Endothelial cell of umbilical vein (primary cell): ENCODE measurements at regions not wholly inside any gene's neighbourhood (a gene's known extent, or its start where the extent isn't known, plus 50 kb on each side); places are given as distances from the start of the nearest gene placed in this dataset.

Experiments
- BruUV-seq: library from RNA; stranded (reverse); fragments of 400-500 nt; replicated peaks from 2 replicates; lab custom pipeline; 2021; lab: Mats Ljungman, UMichigan
- CTCF ChIA-PET: fragments of 300-600, 350-600 bp; sonication (Branson Sonifier 250); formaldehyde crosslinking; loops from one replicate; lab custom pipeline; 2021; ENCODE audit warnings: antibody characterized with exemption, inconsistent platforms; lab: Charles Lee
- POLR2A ChIA-PET: fragments of 300-600, 350-600 bp; sonication (Branson Sonifier 250); formaldehyde crosslinking; loops from one replicate; lab custom pipeline; 2021; ENCODE audit warnings: antibody characterized with exemption, inconsistent platforms; lab: Charles Lee
- DNase-seq: peaks from one replicate; pipeline ENCODE4 v3.0.0-alpha.2; 2011; ENCODE audit warnings: low read depth, low spot score
- FAIRE-seq: peaks from 2 replicates; lab custom pipeline; 2011; peaks lifted over from hg19 to GRCh38; lab: Jason Lieb, UNC
- H2AFZ ChIP-seq: 2 replicates; pipeline ENCODE4 v1.6.0; 2012; ENCODE audit warnings: low read depth, low read length, control low read depth, inconsistent platforms
- H3K27ac ChIP-seq: 2 replicates; pipeline ENCODE4 v1.5.1; 2011; ENCODE audit warnings: low read depth, mild to moderate bottlenecking, control low read depth, low read length, moderate library complexity; ENCODE audit not compliant: insufficient read depth
- H3K27me3 ChIP-seq, 2 experiments: 2 replicates each; pipeline versions ENCODE4 v1.6.0 to v1.6.1; 2011; ENCODE audit warnings: low read length in 2 of 2, mixed read lengths in 1 of 2; ENCODE audit not compliant: control insufficient read depth in 2 of 2, insufficient read depth in 2 of 2
- H3K36me3 ChIP-seq, 2 experiments: 2 replicates in 1 of 2; 3 replicates in 1 of 2; pipeline ENCODE4 v1.5.1; 2011; ENCODE audit warnings: low read length in 2 of 2, mild to moderate bottlenecking in 1 of 2, moderate library complexity in 1 of 2; ENCODE audit not compliant: control insufficient read depth in 2 of 2, insufficient read depth in 2 of 2; ENCODE audit errors: extremely low read depth in 1 of 2
- H3K4me1 ChIP-seq: 3 replicates; pipeline ENCODE4 v1.5.1; 2011; ENCODE audit warnings: mild to moderate bottlenecking, low read length; ENCODE audit not compliant: control insufficient read depth, insufficient read depth; ENCODE audit errors: extremely low read depth
- H3K4me2 ChIP-seq: 2 replicates; pipeline ENCODE4 v1.6.1; 2011; ENCODE audit warnings: low read length, control low read depth, mixed read lengths; ENCODE audit not compliant: insufficient read depth
- H3K4me3 ChIP-seq, 3 experiments: fragments of 200-600 bp in 1 of 3; sonication (generic), shearing (Covaris generic) in 1 of 3; replicated peaks in 1 of 3; 2 replicates each; pipeline ENCODE4 v1.5.1; 2011 to 2016; ENCODE audit warnings: control low read depth in 3 of 3, low read length in 3 of 3, mild to moderate bottlenecking in 2 of 3, inconsistent platforms in 1 of 3, low read depth in 1 of 3, moderate library complexity in 1 of 3; ENCODE audit not compliant: insufficient read depth in 1 of 3
- H3K79me2 ChIP-seq: 2 replicates; pipeline ENCODE4 v1.6.0; 2012; ENCODE audit warnings: low read length, inconsistent platforms; ENCODE audit not compliant: control insufficient read depth, insufficient read depth
- H3K9ac ChIP-seq: replicated peaks from 2 replicates; pipeline ENCODE3; 2011; ENCODE audit warnings: low read length, control low read depth; ENCODE audit not compliant: insufficient read depth; ENCODE audit errors: extremely low read depth
- H3K9me1 ChIP-seq: replicated peaks from 3 replicates; pipeline ENCODE4 v1.6.0; 2011; ENCODE audit warnings: mild to moderate bottlenecking, low read length; ENCODE audit not compliant: control insufficient read depth, insufficient read depth; ENCODE audit errors: extremely low read depth
- H3K9me3 ChIP-seq: replicated peaks from 2 replicates; pipeline ENCODE4 v1.5.1; 2012; ENCODE audit warnings: low read length, inconsistent platforms; ENCODE audit not compliant: control insufficient read depth, insufficient read depth
- H4K20me1 ChIP-seq: replicated peaks from 2 replicates; pipeline ENCODE3; 2011; ENCODE audit warnings: mild to moderate bottlenecking, low read length; ENCODE audit not compliant: control insufficient read depth, insufficient read depth; ENCODE audit errors: extremely low read depth
- EZH2 ChIP-seq: IDR thresholded peaks from 2 replicates; pipeline ENCODE4 v1.6.1; 2012; ENCODE audit warnings: borderline replicate concordance, low read depth, mild to moderate bottlenecking, moderate library complexity, low read length, inconsistent platforms; ENCODE audit not compliant: severe bottlenecking
- FOS ChIP-seq: IDR thresholded peaks from 2 replicates; pipeline ENCODE4 v1.6.1; 2011; ENCODE audit warnings: mild to moderate bottlenecking, low read length, moderate library complexity, borderline replicate concordance; ENCODE audit not compliant: insufficient read depth
- GATA2 ChIP-seq: IDR thresholded peaks from 2 replicates; pipeline ENCODE4 v1.7.0; 2011; ENCODE audit warnings: low read depth, mild to moderate bottlenecking, moderate library complexity, mixed read lengths, low read length; ENCODE audit not compliant: insufficient read length, insufficient read depth
- JUN ChIP-seq: IDR thresholded peaks from 2 replicates; pipeline ENCODE4 v1.6.1; 2011; ENCODE audit warnings: borderline replicate concordance, low read depth; ENCODE audit not compliant: insufficient read length, insufficient read depth
- MYC ChIP-seq: IDR thresholded peaks from one replicate; pipeline ENCODE4 v1.6.1; 2011; ENCODE audit warnings: mild to moderate bottlenecking, low read depth, low read length
- POLR2A ChIP-seq: IDR thresholded peaks from 2 replicates; pipeline ENCODE4 v1.6.1; 2012; ENCODE audit warnings: low read depth, mild to moderate bottlenecking, control low read depth, low read length
- POLR2AphosphoS5 ChIP-seq: IDR thresholded peaks from 2 replicates; pipeline ENCODE4 v1.6.1; 2012; ENCODE audit warnings: low read depth, mild to moderate bottlenecking, control low read depth, low read length, moderate library complexity; ENCODE audit not compliant: insufficient read depth
- dilution Hi-C: fragments of 300-500 bp; cut with MboI; formaldehyde crosslinking; loops from one replicate; pipeline ENCODE4 v1.15.0; 2019; ENCODE audit warnings: low sequenced_read_pairs; ENCODE audit not compliant: extremely low pct_ligation_motif_present
- intact Hi-C: fragments of 100-400 bp; cut with micrococcal nuclease; formaldehyde crosslinking; loops from one replicate; pipeline ENCODE4 v1.10.0; 2022
- TF ChIP-seq, protein P1 (sequence below), 2 donors: IDR thresholded peaks; 1 replicate in 1 of 2; 2 replicates in 1 of 2; pipeline ENCODE4 v1.5.1; 2011; ENCODE audit warnings: low read length in 2 of 2, mild to moderate bottlenecking in 2 of 2, moderate library complexity in 2 of 2, control low read depth in 1 of 2, inconsistent platforms in 1 of 2, low read depth in 1 of 2; ENCODE audit not compliant: insufficient read depth in 1 of 2; ENCODE audit errors: extremely low read depth in 1 of 2
- TF ChIP-seq, protein P2 (sequence below): IDR thresholded peaks from 2 replicates; pipeline ENCODE4 v1.6.1; 2011; ENCODE audit not compliant: insufficient read depth, insufficient read length

DNA sequence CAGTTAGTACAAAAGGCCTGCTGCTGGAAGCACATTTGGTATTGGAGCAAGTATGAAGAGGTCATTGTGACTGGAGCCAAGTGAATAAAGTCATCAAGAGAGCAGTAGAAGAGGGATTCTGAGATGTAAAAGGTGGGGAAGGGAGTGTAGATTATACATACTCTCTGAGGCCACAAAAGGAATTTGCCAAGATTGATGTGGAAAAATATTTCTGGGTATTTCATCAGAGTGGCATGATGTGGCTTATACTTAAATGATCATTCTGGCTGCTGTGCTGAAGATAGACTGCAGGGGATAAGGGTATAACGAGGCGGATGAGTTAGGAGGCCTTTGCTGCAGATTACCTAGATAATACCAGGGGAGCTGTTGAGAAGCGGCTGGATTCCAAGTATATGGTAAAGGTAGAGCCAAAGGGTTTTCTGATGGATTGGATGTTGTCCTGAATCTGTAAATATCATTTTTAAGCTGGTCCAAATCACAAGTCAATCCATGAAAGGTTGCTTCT lies 231.8 kb upstream of the AGA start:
- dilution Hi-C loops: loop anchor here (25.0 kb wide), 1 partner anchor 412 kb away; no protein-coding TSS in a partner anchor
- no TSS peak for BruUV-seq
- Histone ChIP-seq H3K4me3 (no peak overlapping the region), H2AFZ (no peak overlapping the region), H3K9me3 (no peaks in the 10 kb centered on the region), H3K9ac (no peak overlapping the region), H3K27me3 (no peaks in the 10 kb centered on the region), H3K9me1 (no peaks in the 10 kb centered on the region), H3K4me1 (no peaks in the 10 kb centered on the region), H3K36me3 (no peaks in the 10 kb centered on the region), H3K79me2 (no peaks in the 10 kb centered on the region), H3K4me2 (no peak overlapping the region), H4K20me1 (no peaks in the 10 kb centered on the region), H3K27ac (no peak overlapping the region)
- FAIRE-seq (no peak), DNase-seq (no peak)
- intact Hi-C loops: no loop called here
- TF ChIP-seq, protein P1, sequence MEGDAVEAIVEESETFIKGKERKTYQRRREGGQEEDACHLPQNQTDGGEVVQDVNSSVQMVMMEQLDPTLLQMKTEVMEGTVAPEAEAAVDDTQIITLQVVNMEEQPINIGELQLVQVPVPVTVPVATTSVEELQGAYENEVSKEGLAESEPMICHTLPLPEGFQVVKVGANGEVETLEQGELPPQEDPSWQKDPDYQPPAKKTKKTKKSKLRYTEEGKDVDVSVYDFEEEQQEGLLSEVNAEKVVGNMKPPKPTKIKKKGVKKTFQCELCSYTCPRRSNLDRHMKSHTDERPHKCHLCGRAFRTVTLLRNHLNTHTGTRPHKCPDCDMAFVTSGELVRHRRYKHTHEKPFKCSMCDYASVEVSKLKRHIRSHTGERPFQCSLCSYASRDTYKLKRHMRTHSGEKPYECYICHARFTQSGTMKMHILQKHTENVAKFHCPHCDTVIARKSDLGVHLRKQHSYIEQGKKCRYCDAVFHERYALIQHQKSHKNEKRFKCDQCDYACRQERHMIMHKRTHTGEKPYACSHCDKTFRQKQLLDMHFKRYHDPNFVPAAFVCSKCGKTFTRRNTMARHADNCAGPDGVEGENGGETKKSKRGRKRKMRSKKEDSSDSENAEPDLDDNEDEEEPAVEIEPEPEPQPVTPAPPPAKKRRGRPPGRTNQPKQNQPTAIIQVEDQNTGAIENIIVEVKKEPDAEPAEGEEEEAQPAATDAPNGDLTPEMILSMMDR (IDR thresholded peaks at IDR 0.05; ENCODE audit: extremely low read depth in 1 of 2, insufficient read depth in 1 of 2, low read depth in 1 of 2, low read length in 2 of 2): no peak
- no peak for TF ChIP-seq POLR2AphosphoS5
- TF ChIP-seq EZH2: no peak
- TF ChIP-seq GATA2: no peak
- TF ChIP-seq, protein P2, sequence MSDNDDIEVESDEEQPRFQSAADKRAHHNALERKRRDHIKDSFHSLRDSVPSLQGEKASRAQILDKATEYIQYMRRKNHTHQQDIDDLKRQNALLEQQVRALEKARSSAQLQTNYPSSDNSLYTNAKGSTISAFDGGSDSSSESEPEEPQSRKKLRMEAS: no peak
- TF ChIP-seq POLR2A: no peak
- no peak for TF ChIP-seq FOS
- no peak for TF ChIP-seq JUN
- TF ChIP-seq MYC: no peak
- CTCF ChIA-PET: no interaction called here
- POLR2A ChIA-PET: no interaction called here
